ENCODE measurements at regions not wholly inside any gene's neighbourhood (a gene's known extent, or its start where the extent isn't known, plus 50 kb on each side); places are given as distances from the start of the nearest gene placed in this dataset.
A peak's percentile ranks its signal among the peaks of the same experiment; 100 is the strongest.
"Not testable (repeated sequence)": the region's sequence is repeated elsewhere in the genome, so short reads cannot be mapped to it uniquely, and the experiment has no call there.

GRCh38 chr7:152543799-152544198 is 108.0 kb upstream of the KMT2C start:
- no peak for DNase-seq (ENCODE audit: low spot score)

- no peak for DNase-seq (ENCODE audit: low spot score)
Observed at GRCh38 chr7:152541892-152542291, 106.1 kb upstream of the KMT2C start.

GRCh38 chr7:152539190-152539495 is 103.3 kb upstream of the KMT2C start:
- DNase-seq (ENCODE audit: low spot score), result not testable (repeated sequence)

- not testable (repeated sequence) for DNase-seq (ENCODE audit: low spot score)
Observed at GRCh38 chr7:152538346-152539189, 102.8 kb upstream of the KMT2C start.

DNA sequence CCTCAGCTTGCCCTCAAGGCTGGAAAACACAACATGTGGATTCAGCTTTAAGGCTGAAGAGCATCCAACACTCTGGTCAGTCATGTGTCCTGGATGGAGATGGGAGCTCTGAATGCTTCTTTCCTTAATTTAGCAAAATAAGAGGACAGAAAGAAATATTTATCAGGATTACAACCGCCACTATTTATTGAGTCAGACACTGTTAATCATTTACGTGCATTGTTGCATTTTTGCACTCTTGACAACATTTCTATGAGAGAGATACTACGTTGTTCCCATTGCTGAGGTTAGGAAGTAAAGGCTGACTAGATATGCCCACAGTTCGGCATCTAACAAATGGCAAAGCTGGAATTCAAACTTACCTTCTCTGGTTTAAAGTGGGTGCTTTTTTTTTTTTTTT is 101.8 kb upstream of the KMT2C start:
- no peak for DNase-seq (ENCODE audit: low spot score)

- no peak for DNase-seq (ENCODE audit: low spot score)
Observed at GRCh38 chr7:152528612-152529011, 92.8 kb upstream of the KMT2C start.

DNA sequence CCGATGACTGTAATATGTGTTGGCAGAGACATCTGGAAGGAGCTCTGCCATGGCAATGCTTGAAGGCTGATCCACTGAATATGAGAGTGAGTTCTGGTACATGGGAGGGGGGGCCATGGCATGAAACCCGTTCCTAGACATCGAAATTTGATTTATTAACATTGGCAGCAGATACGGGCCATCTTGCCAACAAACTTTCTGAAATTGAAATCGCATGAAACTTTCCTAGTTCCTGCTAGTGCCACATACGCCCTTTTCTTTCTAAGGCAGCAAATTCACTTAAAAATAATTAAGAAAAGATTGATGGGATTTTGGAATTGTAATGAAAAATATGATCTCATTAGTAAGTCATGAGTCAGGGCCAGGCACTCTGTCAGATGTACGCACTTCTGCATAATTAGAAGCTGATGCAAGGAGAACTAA is 91.8 kb upstream of the KMT2C start:
- no peak for DNase-seq (ENCODE audit: low spot score)

- no peak for DNase-seq (ENCODE audit: low spot score)
Observed at GRCh38 chr7:152523916-152524315, 88.1 kb upstream of the KMT2C start.

DNA sequence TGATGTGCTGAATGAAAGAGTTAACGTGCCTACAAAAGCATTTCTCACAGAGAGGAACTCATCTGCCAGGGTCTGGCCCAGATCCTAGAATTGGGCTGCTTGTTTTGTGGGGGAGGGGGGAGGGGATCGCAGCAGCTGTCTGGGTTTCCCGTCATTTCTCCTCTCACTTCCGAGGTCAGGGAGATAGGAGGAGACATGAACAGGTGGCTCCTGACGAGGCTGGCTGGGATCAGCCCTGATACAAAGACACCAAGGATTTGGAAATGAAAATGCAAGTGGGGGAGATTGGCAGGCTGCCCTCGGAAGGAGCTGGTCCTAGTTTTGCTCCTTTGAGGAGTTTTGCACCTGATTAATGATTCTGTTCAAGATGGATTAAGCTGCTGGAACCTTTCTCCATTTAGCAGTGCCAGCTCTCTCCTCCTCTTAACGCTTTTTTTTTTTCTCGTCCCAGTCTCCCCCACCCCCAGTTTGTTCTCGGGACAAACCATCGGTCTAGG is 86.8 kb upstream of the KMT2C start:
- DNase-seq (ENCODE audit: low spot score), result peak; percentile 27

GRCh38 chr7:152521420-152522337 is 85.9 kb upstream of the KMT2C start:
- DNase-seq (ENCODE audit: low spot score), result peak; percentile 33

DNA sequence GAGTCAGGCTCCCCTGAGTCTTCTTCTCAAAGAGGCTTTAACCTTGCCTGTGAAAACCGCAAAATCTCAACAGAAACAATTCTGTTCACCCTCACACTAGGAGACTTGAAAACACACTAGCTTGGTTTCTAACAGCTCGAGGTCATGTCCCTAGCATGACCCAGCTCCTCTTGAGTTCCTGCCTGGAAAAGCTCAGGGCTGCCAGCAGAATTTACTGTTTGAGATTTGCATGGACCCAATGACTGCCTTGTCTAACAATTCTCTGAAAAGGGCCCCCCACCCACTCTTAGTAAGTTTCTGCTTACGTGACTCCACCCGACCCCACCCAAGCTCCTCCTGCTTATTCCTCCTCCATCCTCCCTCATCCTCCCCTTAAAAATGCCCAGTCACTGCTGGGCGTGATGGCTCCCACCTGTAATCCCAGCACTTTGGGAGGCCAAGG is 85.1 kb upstream of the KMT2C start:
- peak; percentile 9 for DNase-seq (ENCODE audit: low spot score)

DNA sequence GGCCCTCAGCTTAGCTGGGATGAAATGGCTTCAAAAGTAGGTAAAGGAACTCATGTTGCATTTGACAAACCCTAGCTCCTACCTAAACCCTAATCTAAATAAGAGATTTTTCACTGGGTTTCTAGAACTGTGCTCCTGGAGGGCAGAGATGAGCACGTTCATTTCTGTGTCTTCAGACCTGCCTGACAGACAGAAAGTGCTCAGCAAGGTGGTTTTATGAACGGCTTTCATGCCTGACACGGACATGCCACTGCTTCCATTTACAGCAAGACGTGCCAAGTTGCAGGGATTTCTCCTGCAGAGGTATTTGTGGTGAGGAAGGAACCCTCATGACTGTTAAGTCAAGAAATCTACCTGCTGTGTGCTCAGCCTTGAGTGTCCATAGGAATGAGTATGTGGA is 83.5 kb upstream of the KMT2C start:
- no peak for DNase-seq (ENCODE audit: low spot score)

DNA sequence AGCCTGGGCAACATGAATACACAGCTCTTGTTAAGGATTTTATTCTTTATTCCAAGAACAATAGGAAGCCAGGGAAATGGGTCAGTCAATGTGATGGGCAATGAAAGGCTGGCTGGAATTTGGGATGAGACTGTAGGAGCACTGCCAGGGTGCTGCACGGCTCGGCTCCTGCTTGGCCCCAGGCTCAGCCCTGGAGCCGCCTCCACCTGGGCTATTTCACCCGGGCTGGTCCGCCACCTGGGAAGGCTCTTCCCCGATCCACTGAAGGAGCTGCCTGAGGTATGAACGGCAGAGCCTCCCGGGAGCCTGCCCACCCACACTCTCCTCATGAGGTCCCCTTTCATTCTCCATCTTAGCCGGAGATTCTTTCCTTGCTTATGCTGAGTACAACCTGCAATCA is 80.4 kb upstream of the KMT2C start:
- no peak for DNase-seq (ENCODE audit: low spot score)

- DNase-seq (ENCODE audit: low spot score), result not testable (repeated sequence)
Observed at GRCh38 chr7:152515266-152515950, 79.6 kb upstream of the KMT2C start.

DNA sequence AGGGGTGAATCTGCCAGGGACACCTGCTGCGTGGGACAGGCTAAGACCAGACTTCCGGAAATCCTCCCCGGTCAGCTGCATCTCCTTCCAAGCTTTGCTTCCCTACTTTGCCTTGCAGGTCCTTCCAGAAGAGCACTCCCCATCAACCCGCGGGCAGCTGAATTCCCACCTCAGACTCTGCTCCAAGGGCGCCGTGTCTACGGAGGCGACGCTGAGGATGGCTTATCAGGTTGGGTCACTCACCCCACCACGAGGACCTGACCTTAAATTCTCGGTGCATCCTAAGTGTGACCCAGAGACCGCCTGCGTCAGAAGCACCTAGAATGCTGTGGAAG is 78.9 kb upstream of the KMT2C start:
- no peak for DNase-seq (ENCODE audit: low spot score)

DNA sequence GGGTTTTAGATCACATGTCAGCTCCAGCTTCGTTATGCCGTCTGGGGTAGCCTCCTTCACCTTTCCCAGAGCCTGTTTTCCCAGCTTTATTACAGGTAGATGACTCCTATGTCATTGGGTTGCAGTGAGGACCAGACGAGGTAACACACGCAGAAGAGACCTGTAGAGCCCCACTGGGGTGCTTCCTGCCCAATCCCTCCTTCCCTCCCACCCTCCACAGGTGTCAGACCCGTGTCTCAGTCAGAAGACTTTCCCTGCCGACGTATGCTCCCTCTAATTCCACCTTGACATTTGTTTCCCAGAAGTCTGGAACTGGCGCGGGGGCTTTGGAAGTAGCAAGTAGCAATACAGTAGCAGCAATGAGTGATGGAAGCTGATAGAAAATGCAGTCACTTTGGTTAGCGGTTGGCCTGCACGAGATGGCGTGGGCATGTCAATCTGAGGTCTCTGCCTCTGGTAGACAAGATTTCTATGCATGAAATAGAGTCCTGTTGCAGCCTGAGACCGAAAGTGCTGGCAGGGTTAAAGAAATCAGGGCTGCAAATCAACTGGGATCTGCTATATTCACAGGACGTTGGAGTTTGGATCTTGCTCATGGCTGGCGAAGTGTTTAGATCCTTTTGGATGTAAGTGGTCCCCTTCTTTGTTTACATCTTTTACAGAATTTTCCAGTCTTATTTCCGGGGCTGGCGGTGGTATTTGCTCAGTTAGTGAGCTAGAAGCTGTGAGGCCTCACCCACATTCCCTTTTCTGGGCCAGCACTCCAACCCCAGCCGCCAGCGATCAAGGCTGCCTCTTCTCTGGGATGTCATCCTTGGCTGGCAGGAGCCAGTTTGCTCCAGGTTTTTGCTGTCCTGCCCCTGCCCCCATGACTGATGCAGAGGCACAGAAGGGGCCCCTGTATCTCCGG is 78.3 kb upstream of the KMT2C start:
- DNase-seq (ENCODE audit: low spot score), result no peak

GRCh38 chr7:152512706-152513105 is 76.9 kb upstream of the KMT2C start:
- DNase-seq (ENCODE audit: low spot score), result peak; percentile 26

GRCh38 chr7:152511736-152512135 is 75.9 kb upstream of the KMT2C start:
- peak; percentile 25 for DNase-seq (ENCODE audit: low spot score)

DNA sequence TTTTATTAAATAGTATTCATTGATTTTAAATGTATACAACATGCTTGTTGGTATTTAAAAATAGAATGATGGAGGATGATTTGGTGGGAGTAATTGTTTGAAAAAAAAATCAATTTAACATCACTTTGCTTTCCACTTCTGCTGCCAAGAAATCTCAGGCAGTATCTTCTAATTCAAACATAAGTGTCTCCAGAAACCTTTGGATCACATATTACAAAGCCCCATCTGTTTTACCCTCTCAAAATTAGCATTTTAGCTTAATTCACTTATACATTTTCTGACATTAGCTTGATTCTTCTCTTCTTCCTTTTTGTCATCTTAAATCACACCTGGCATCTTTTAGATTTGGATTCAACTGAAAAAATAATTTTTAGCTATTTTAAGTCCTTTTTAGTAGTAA is 72.9 kb upstream of the KMT2C start:
- no peak for DNase-seq (ENCODE audit: low spot score)

DNA sequence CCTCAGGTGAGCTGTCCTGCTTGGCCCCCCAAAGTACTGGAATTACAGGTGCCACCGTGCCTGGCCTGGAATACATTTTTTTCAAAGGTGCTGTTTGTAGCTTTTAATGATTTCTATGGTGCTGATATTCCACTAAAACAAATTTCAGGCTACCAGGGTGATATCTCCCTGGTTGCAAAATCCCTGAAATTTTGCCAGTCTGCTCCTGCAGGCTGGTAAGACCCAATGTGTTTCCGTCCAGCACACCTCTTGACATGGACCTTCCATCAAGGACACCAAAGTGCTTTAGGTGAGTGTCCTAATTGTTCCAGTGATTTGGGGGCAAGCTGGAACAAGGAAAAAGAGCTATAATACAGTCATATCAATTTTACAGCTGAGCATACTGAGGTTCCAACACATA is 69.8 kb upstream of the KMT2C start:
- DNase-seq (ENCODE audit: low spot score), result no peak

- DNase-seq (ENCODE audit: low spot score), result no peak
Observed at GRCh38 chr7:152504816-152505215, 69.0 kb upstream of the KMT2C start.

Measured in A172 (cell line).